ENCODE measurements at regions not wholly inside any gene's neighbourhood (a gene's known extent, or its start where the extent isn't known, plus 50 kb on each side); places are given as distances from the start of the nearest gene placed in this dataset.

DNA sequence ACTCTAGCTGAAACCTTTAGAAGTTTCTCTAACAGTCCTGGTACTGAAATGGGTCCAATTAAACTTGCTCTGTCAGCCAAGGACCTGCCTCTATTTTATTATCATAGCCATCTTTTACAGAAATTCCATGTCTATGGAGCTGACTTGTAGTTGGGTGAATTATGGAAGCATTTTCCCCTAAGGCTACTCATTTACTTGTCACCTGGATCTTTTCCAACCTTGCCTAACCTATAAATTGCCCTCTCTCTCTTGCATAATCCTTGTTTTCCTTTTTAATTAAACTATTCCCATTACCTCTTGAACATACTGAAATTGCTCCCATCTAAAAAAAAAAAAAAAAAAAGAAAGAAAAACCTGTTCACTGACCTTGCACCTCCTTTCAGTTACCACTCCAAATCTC is 74.6 kb upstream of the DOK6 start:
- TF ChIP-seq POLR2A (IDR thresholded peaks at IDR 0.05; ENCODE audit: extremely low read depth, insufficient read length) = no peak
- TF ChIP-seq, protein P1, sequence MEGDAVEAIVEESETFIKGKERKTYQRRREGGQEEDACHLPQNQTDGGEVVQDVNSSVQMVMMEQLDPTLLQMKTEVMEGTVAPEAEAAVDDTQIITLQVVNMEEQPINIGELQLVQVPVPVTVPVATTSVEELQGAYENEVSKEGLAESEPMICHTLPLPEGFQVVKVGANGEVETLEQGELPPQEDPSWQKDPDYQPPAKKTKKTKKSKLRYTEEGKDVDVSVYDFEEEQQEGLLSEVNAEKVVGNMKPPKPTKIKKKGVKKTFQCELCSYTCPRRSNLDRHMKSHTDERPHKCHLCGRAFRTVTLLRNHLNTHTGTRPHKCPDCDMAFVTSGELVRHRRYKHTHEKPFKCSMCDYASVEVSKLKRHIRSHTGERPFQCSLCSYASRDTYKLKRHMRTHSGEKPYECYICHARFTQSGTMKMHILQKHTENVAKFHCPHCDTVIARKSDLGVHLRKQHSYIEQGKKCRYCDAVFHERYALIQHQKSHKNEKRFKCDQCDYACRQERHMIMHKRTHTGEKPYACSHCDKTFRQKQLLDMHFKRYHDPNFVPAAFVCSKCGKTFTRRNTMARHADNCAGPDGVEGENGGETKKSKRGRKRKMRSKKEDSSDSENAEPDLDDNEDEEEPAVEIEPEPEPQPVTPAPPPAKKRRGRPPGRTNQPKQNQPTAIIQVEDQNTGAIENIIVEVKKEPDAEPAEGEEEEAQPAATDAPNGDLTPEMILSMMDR (IDR thresholded peaks at IDR 0.05; ENCODE audit: low read depth, low read length) = no peak
